HepG2 (cell line): ENCODE measurements at regions not wholly inside any gene's neighbourhood (a gene's known extent, or its start where the extent isn't known, plus 50 kb on each side); places are given as distances from the start of the nearest gene placed in this dataset.

Experiments
- ATAC-seq: fragments of 200-7000 bp; cut with Tn5 transposase; 3 replicates; pipeline ENCODE4 v1.9.1; 2020; ENCODE audit warnings: mild to moderate bottlenecking, moderate library complexity
- BruUV-seq: library from RNA; stranded (reverse); fragments of 400-500 nt; replicated peaks from 2 replicates; lab custom pipeline; 2021; lab: Mats Ljungman, UMichigan
- CTCF ChIA-PET: fragments of 300-600 bp; formaldehyde crosslinking; extraction: SDS; loops from one replicate; lab custom pipeline; 2021; ENCODE audit warnings: low total read pairs, inconsistent platforms, low intra/inter-chr PET ratio; lab: Yijun Ruan, JAX
- POLR2A ChIA-PET: fragments of 350-600 bp; sonication (Branson Sonifier 250); formaldehyde crosslinking; loops from one replicate; lab custom pipeline; 2020; ENCODE audit warnings: antibody characterized with exemption, inconsistent platforms; lab: Yijun Ruan, JAX
- DNase-seq: peaks from one replicate; pipeline ENCODE4 v3.0.0-alpha.2; 2015; ENCODE audit warnings: low spot score
- FAIRE-seq: peaks from 3 replicates; lab custom pipeline; 2011; peaks lifted over from hg19 to GRCh38; lab: Jason Lieb, UNC
- H2AFZ ChIP-seq: one replicate; pipeline ENCODE4 v1.6.1; 2011; ENCODE audit warnings: low read length, inconsistent platforms
- H3K27ac ChIP-seq: fragments of 300-600 bp; 3 replicates; pipeline ENCODE4 v1.8.0; 2011; ENCODE audit warnings: mixed run types, mild to moderate bottlenecking, mixed read lengths, low read length, inconsistent platforms; ENCODE audit not compliant: insufficient read depth; ENCODE audit errors: extremely low read length
- H3K27me3 ChIP-seq, 2 experiments: fragments of 200-600 bp in 1 of 2; 2 replicates in 1 of 2; 3 replicates in 1 of 2; pipeline versions ENCODE4 v1.6.0 to v1.8.0; 2011; ENCODE audit warnings: low read length in 2 of 2, mild to moderate bottlenecking in 2 of 2, moderate library complexity in 2 of 2, inconsistent platforms in 1 of 2; ENCODE audit not compliant: insufficient read depth in 2 of 2, control insufficient read depth in 1 of 2
- H3K36me3 ChIP-seq, 2 experiments: fragments of 200-600 bp in 1 of 2; replicated peaks in 1 of 2; 2 replicates in 1 of 2; 3 replicates in 1 of 2; pipeline versions ENCODE4 v1.5.1 to v1.8.0; 2011; ENCODE audit warnings: low read length in 2 of 2, inconsistent platforms in 1 of 2; ENCODE audit not compliant: insufficient read depth in 2 of 2, control insufficient read depth in 1 of 2
- H3K4me1 ChIP-seq: 2 replicates; pipeline ENCODE4 v1.5.1; 2012; ENCODE audit warnings: low read length, inconsistent platforms; ENCODE audit not compliant: insufficient read depth
- H3K4me2 ChIP-seq: 2 replicates; pipeline ENCODE4 v1.6.0; 2011; ENCODE audit warnings: low read depth, low read length, inconsistent platforms
- H3K4me3 ChIP-seq, 3 experiments: fragments of 200-600 bp in 1 of 3; sonication (generic), shearing (Covaris generic) in 1 of 3; replicated peaks in 1 of 3; 2 replicates each; pipeline ENCODE4 v1.5.1; 2011 to 2016; ENCODE audit warnings: low read length in 3 of 3, inconsistent platforms in 2 of 3, low read depth in 2 of 3, mild to moderate bottlenecking in 2 of 3, control low read depth in 1 of 3, mixed read lengths in 1 of 3; ENCODE audit not compliant: insufficient read depth in 1 of 3
- H3K79me2 ChIP-seq: one replicate; pipeline ENCODE4 v1.6.1; 2011; ENCODE audit warnings: low read length, inconsistent platforms; ENCODE audit not compliant: insufficient read depth
- H3K9ac ChIP-seq: 2 replicates; pipeline ENCODE4 v1.6.0; 2011; ENCODE audit warnings: mild to moderate bottlenecking, low read depth, low read length, inconsistent platforms; ENCODE audit not compliant: insufficient read depth
- H3K9me3 ChIP-seq: 2 replicates; pipeline ENCODE4 v1.5.1; 2012; ENCODE audit warnings: mild to moderate bottlenecking, low read length
- H4K20me1 ChIP-seq: 2 replicates; pipeline ENCODE4 v1.6.0; 2011; ENCODE audit warnings: inconsistent platforms, mild to moderate bottlenecking, low read length, moderate library complexity; ENCODE audit not compliant: insufficient read depth
- HDAC6 ChIP-seq: fragments of 200-600 bp; sonication (generic); IDR thresholded peaks from 2 replicates; pipeline ENCODE4 v1.7.0; 2017; ENCODE audit warnings: mild to moderate bottlenecking, antibody characterized with exemption, low read length, low read depth
- HNRNPH1 ChIP-seq: fragments of 200-400 bp; formaldehyde crosslinking; optimal IDR thresholded peaks from 2 replicates; pipeline ENCODE3; 2017; ENCODE audit warnings: mild to moderate bottlenecking, low read depth, low read length
- JUN ChIP-seq: sonication (generic); formaldehyde crosslinking; IDR thresholded peaks from 2 replicates; pipeline ENCODE4 v1.4.0; 2020; ENCODE audit warnings: mild to moderate bottlenecking, missing genetic modification reagents
- ZNF354B ChIP-seq: sonication (generic); formaldehyde crosslinking; IDR thresholded peaks from 2 replicates; pipeline ENCODE4 v1.8.0; 2022; ENCODE audit warnings: mild to moderate bottlenecking, missing genetic modification reagents
- ZNF577 ChIP-seq: sonication (generic); formaldehyde crosslinking; IDR thresholded peaks from 2 replicates; pipeline ENCODE4 v1.4.0; 2020; ENCODE audit warnings: mild to moderate bottlenecking, low read depth, missing genetic modification reagents, borderline replicate concordance
- ZSCAN31 ChIP-seq: sonication (generic); formaldehyde crosslinking; IDR thresholded peaks from 2 replicates; pipeline ENCODE4 v1.5.0; 2020; ENCODE audit warnings: low read depth, mild to moderate bottlenecking, missing genetic modification reagents
- WGBS: methylation state at CpG from one replicate; pipeline ENCODE4 v1.1.6; 2017; ENCODE audit warnings: low lambda C conversion rate; 5-methylcytosine and 5-hydroxymethylcytosine counted together
- in situ Hi-C: cut with HindIII; loops from 2 replicates; pipeline ENCODE4 v1.10.0; 2017; ENCODE audit warnings: low pct_unique_long_range_greater_than_20kb; ENCODE audit not compliant: extremely low pct_ligation_motif_present
- intact Hi-C: fragments of 100-400 bp; cut with micrococcal nuclease; formaldehyde crosslinking; loops from one replicate; pipeline ENCODE4 v1.10.0; 2022; ENCODE audit not compliant: unreplicated experiment
- TF ChIP-seq, protein P1 (sequence below): sonication (generic); formaldehyde crosslinking; IDR thresholded peaks from 2 replicates; pipeline ENCODE4 v1.5.1; 2020; ENCODE audit warnings: missing genetic modification reagents, mild to moderate bottlenecking, borderline replicate concordance
- TF ChIP-seq, protein P2 (sequence below), 2 experiments: sonication (generic) in 1 of 2; formaldehyde crosslinking in 1 of 2; IDR thresholded peaks; 2 replicates each; pipeline versions ENCODE4 v1.6.1 to v1.9.0; 2014 to 2022; ENCODE audit warnings: antibody characterized with exemption in 1 of 2, borderline replicate concordance in 1 of 2, inconsistent platforms in 1 of 2, low read depth in 1 of 2, missing genetic modification reagents in 1 of 2
- TF ChIP-seq, protein P3 (sequence below): sonication (generic); formaldehyde crosslinking; IDR thresholded peaks from 2 replicates; pipeline ENCODE4 v1.4.0; 2020; ENCODE audit warnings: missing genetic modification reagents, borderline replicate concordance

DNA sequence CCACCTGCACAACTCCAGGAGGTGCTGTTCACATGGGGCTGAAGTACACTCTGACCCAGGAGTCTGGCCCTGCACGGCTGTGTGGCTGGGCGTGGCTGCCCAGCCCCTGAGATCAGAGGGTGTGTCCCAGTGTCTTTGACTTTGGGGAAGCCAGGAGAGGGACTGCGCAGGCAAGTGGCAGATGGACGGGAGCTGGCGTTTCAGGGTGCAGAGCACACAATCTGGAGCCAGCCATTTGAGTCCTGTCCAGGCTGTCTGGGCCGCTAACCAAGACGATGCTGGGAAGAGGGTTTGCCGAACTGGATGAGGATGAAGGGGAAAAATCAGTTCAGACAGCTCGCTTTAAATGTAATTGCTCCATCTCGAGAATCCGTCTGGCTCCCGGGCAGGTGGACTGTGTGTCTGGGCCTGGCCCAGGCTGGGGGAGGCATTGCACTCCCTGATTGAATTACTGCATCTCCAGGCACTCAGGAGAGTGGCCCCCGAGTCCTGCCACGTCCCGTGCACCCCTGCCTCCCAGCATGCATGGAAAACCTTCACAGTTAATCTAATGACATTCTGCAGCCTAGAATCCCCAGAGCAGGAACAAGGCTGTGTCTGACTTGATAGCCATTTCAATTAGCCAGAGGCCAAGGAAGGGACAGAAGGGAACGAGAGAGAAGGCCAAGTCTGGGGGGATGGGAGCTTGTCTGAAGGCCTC lies 120.8 kb upstream of the NANOS1 start (continued):
- TF ChIP-seq ZNF577 (CRISPR knock-in tag) = no peak

DNA sequence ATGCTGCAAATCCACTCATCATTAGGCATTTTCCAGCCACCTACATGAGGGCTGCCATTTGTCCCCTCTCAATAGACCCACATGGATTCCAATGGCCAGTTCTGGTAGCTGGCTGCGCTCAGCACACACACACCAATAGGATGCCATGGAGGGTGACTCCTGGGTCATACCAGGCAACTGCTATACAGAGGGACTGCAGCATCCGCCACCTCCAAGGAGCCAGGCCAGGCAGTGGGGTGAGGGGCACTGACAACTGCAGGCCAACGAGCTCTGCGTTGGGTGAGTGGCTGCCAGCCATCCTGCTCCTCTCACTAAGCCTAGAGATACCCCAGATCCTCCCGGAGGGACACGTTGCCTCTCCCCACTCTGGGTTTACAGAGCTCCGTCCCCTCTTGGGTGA lies 118.8 kb upstream of the NANOS1 start:
- Histone ChIP-seq H3K27ac (no peak overlapping the region), H3K4me2 (no peak overlapping the region)
- POLR2A ChIA-PET = no interaction called here
- TF ChIP-seq JUN (CRISPR knock-in tag) (no peak), HNRNPH1 (no peak), HDAC6 (no peak), ZNF354B (CRISPR knock-in tag) (no peak), ZSCAN31 (CRISPR knock-in tag) (no peak)
- TF ChIP-seq, protein P1, sequence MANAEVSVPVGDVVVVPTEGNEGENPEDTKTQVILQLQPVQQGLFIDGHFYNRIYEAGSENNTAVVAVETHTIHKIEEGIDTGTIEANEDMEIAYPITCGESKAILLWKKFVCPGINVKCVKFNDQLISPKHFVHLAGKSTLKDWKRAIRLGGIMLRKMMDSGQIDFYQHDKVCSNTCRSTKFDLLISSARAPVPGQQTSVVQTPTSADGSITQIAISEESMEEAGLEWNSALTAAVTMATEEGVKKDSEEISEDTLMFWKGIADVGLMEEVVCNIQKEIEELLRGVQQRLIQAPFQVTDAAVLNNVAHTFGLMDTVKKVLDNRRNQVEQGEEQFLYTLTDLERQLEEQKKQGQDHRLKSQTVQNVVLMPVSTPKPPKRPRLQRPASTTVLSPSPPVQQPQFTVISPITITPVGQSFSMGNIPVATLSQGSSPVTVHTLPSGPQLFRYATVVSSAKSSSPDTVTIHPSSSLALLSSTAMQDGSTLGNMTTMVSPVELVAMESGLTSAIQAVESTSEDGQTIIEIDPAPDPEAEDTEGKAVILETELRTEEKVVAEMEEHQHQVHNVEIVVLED (CRISPR knock-in tag) = no peak
- TF ChIP-seq, protein P2, sequence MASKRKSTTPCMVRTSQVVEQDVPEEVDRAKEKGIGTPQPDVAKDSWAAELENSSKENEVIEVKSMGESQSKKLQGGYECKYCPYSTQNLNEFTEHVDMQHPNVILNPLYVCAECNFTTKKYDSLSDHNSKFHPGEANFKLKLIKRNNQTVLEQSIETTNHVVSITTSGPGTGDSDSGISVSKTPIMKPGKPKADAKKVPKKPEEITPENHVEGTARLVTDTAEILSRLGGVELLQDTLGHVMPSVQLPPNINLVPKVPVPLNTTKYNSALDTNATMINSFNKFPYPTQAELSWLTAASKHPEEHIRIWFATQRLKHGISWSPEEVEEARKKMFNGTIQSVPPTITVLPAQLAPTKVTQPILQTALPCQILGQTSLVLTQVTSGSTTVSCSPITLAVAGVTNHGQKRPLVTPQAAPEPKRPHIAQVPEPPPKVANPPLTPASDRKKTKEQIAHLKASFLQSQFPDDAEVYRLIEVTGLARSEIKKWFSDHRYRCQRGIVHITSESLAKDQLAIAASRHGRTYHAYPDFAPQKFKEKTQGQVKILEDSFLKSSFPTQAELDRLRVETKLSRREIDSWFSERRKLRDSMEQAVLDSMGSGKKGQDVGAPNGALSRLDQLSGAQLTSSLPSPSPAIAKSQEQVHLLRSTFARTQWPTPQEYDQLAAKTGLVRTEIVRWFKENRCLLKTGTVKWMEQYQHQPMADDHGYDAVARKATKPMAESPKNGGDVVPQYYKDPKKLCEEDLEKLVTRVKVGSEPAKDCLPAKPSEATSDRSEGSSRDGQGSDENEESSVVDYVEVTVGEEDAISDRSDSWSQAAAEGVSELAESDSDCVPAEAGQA (IDR thresholded peaks at IDR 0.05; ENCODE audit: low read depth) = no peak
- TF ChIP-seq, protein P2 (CRISPR knock-in tag; IDR thresholded peaks at IDR 0.05; ENCODE audit: borderline replicate concordance) = no peak
- TF ChIP-seq, protein P3, sequence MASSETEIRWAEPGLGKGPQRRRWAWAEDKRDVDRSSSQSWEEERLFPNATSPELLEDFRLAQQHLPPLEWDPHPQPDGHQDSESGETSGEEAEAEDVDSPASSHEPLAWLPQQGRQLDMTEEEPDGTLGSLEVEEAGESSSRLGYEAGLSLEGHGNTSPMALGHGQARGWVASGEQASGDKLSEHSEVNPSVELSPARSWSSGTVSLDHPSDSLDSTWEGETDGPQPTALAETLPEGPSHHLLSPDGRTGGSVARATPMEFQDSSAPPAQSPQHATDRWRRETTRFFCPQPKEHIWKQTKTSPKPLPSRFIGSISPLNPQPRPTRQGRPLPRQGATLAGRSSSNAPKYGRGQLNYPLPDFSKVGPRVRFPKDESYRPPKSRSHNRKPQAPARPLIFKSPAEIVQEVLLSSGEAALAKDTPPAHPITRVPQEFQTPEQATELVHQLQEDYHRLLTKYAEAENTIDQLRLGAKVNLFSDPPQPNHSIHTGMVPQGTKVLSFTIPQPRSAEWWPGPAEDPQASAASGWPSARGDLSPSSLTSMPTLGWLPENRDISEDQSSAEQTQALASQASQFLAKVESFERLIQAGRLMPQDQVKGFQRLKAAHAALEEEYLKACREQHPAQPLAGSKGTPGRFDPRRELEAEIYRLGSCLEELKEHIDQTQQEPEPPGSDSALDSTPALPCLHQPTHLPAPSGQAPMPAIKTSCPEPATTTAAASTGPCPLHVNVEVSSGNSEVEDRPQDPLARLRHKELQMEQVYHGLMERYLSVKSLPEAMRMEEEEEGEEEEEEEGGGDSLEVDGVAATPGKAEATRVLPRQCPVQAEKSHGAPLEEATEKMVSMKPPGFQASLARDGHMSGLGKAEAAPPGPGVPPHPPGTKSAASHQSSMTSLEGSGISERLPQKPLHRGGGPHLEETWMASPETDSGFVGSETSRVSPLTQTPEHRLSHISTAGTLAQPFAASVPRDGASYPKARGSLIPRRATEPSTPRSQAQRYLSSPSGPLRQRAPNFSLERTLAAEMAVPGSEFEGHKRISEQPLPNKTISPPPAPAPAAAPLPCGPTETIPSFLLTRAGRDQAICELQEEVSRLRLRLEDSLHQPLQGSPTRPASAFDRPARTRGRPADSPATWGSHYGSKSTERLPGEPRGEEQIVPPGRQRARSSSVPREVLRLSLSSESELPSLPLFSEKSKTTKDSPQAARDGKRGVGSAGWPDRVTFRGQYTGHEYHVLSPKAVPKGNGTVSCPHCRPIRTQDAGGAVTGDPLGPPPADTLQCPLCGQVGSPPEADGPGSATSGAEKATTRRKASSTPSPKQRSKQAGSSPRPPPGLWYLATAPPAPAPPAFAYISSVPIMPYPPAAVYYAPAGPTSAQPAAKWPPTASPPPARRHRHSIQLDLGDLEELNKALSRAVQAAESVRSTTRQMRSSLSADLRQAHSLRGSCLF (CRISPR knock-in tag) = no peak

More for the DNA sequence above, 118.8 kb upstream of the NANOS1 start:
- Histone ChIP-seq H4K20me1 (no peaks in the 10 kb centered on the region), H2AFZ (no peak overlapping the region), H3K4me1 (peaks cover 32% of the 10 kb centered on the region), H3K9me3 (no peaks in the 10 kb centered on the region), H3K36me3 (no peaks in the 10 kb centered on the region), H3K27me3 (peaks cover 3 to 12% of the 10 kb centered on the region in 2 experiments; a peak in 3 of 5 replicates), H3K79me2 (no peaks in the 10 kb centered on the region), H3K4me3 (no peak overlapping the region), H3K9ac (no peak overlapping the region)
- DNase-seq = no peak
- 44% methylated on average over 3 of the region's 7 CpGs for WGBS
- in situ Hi-C loops = no loop called here
- FAIRE-seq = no peak
- CTCF ChIA-PET = no interaction called here
- no TSS peak for BruUV-seq
- no peak for ATAC-seq
- intact Hi-C loops = no loop called here
